ENCODE measurements at regions not wholly inside any gene's neighbourhood (a gene's known extent, or its start where the extent isn't known, plus 50 kb on each side); places are given as distances from the start of the nearest gene placed in this dataset.

GRCh38 chr5:99109894-99110293 lies 181.1 kb upstream of the CHD1 start:
- no peak overlapping the region for H3K4me3 ChIP-seq (ENCODE audit: low read depth, low read length, poor library complexity, severe bottlenecking)
- DNase-seq (ENCODE audit: low spot score), result no peak
- H3K36me3 ChIP-seq (ENCODE audit: insufficient read depth, low read length), result no peaks in the 10 kb centered on the region
- no peak overlapping the region for H3K27ac ChIP-seq (ENCODE audit: low read depth, low read length, poor library complexity, severe bottlenecking)
- H3K4me2 ChIP-seq (ENCODE audit: low read length), result no peak overlapping the region
- no peaks in the 10 kb centered on the region for H3K9me2 ChIP-seq (ENCODE audit: insufficient read depth, low read length)
- CTCF ChIA-PET (ENCODE audit: unreplicated experiment), result no interaction called here
- no peaks in the 10 kb centered on the region for H3K4me1 ChIP-seq (ENCODE audit: insufficient read depth, low read length, poor library complexity, severe bottlenecking)
- no peaks in the 10 kb centered on the region for H3K79me2 ChIP-seq (ENCODE audit: insufficient read depth, low read depth, low read length)
- POLR2A ChIA-PET, result no interaction called here
- H4K20me1 ChIP-seq (ENCODE audit: insufficient read depth, low read length), result no peaks in the 10 kb centered on the region
- intact Hi-C loops (cut with micrococcal nuclease; ENCODE audit: unreplicated experiment), result no loop called here
- H2AFZ ChIP-seq (ENCODE audit: low read length), result no peak overlapping the region
- H3K9me3 ChIP-seq (ENCODE audit: low read length), result no peaks in the 10 kb centered on the region
- no TSS peak for BruUV-seq (replicated peaks)
- no peak for TF ChIP-seq EZH2phosphoT487 (IDR thresholded peaks at IDR 0.05; ENCODE audit: borderline replicate concordance, low read depth, low read length)
- TF ChIP-seq CTCF (conservative IDR thresholded peaks at IDR 0.05; ENCODE audit: low read length), result no peak

- ChIA-PET POLR2A (interaction anchor here (0.6 to 0.7 kb wide), 3 partner anchors 11 to 1718 kb away, joined by 3 to 9 read pairs (median 4); no protein-coding TSS in a partner anchor), CTCF (ENCODE audit: unreplicated experiment) (no interaction called here)
- no peaks in the 10 kb centered on the region for H4K20me1 ChIP-seq (ENCODE audit: insufficient read depth, low read length)
- no peak overlapping the region for H3K4me3 ChIP-seq (ENCODE audit: low read depth, low read length, poor library complexity, severe bottlenecking)
- intact Hi-C loops (cut with micrococcal nuclease; ENCODE audit: unreplicated experiment), result no loop called here
- no peaks in the 10 kb centered on the region for H3K9me2 ChIP-seq (ENCODE audit: insufficient read depth, low read length)
- BruUV-seq (replicated peaks), result no TSS peak
- H3K36me3 ChIP-seq (ENCODE audit: insufficient read depth, low read length), result no peaks in the 10 kb centered on the region
- no peak overlapping the region for H3K27ac ChIP-seq (ENCODE audit: low read depth, low read length, poor library complexity, severe bottlenecking)
- H3K79me2 ChIP-seq (ENCODE audit: insufficient read depth, low read depth, low read length), result no peaks in the 10 kb centered on the region
- no peak for DNase-seq (ENCODE audit: low spot score)
- no peaks in the 10 kb centered on the region for H3K9me3 ChIP-seq (ENCODE audit: low read length)
- H3K4me1 ChIP-seq (ENCODE audit: insufficient read depth, low read length, poor library complexity, severe bottlenecking), result no peaks in the 10 kb centered on the region
- H3K4me2 ChIP-seq (ENCODE audit: low read length), result no peak overlapping the region
- H2AFZ ChIP-seq (ENCODE audit: low read length), result no peak overlapping the region
- TF ChIP-seq EZH2phosphoT487 (IDR thresholded peaks at IDR 0.05; ENCODE audit: borderline replicate concordance, low read depth, low read length), result no peak
- no peak for TF ChIP-seq CTCF (conservative IDR thresholded peaks at IDR 0.05; ENCODE audit: low read length)
Observed at GRCh38 chr5:99105216-99105615, 176.4 kb upstream of the CHD1 start.

- ChIA-PET POLR2A (interaction anchor here (0.6 to 0.7 kb wide), 3 partner anchors 11 to 1718 kb away, joined by 3 to 9 read pairs (median 4); no protein-coding TSS in a partner anchor), CTCF (ENCODE audit: unreplicated experiment) (no interaction called here)
- Histone ChIP-seq H3K79me2 (ENCODE audit: insufficient read depth, low read depth, low read length) (no peaks in the 10 kb centered on the region), H3K9me3 (ENCODE audit: low read length) (no peaks in the 10 kb centered on the region), H3K36me3 (ENCODE audit: insufficient read depth, low read length) (no peaks in the 10 kb centered on the region), H3K4me2 (ENCODE audit: low read length) (no peak overlapping the region), H3K27ac (ENCODE audit: low read depth, low read length, poor library complexity, severe bottlenecking) (no peak overlapping the region), H2AFZ (ENCODE audit: low read length) (no peak overlapping the region), H3K4me1 (ENCODE audit: insufficient read depth, low read length, poor library complexity, severe bottlenecking) (no peaks in the 10 kb centered on the region), H3K4me3 (ENCODE audit: low read depth, low read length, poor library complexity, severe bottlenecking) (no peak overlapping the region), H3K9me2 (ENCODE audit: insufficient read depth, low read length) (no peaks in the 10 kb centered on the region), H4K20me1 (ENCODE audit: insufficient read depth, low read length) (no peaks in the 10 kb centered on the region)
- peak; percentile 86 for TF ChIP-seq CTCF (conservative IDR thresholded peaks at IDR 0.05; ENCODE audit: low read length)
- no peak for TF ChIP-seq EZH2phosphoT487 (IDR thresholded peaks at IDR 0.05; ENCODE audit: borderline replicate concordance, low read depth, low read length)
- intact Hi-C loops (cut with micrococcal nuclease; ENCODE audit: unreplicated experiment), result no loop called here
- peak; percentile 23 for DNase-seq (ENCODE audit: low spot score)
- no TSS peak for BruUV-seq (replicated peaks)
Observed at GRCh38 chr5:99104538-99105132, 175.8 kb upstream of the CHD1 start.
